Fibroblast of lung (primary cell): ENCODE measurements at regions not wholly inside any gene's neighbourhood (a gene's known extent, or its start where the extent isn't known, plus 50 kb on each side); places are given as distances from the start of the nearest gene placed in this dataset.

Source experiments
- EZH2 ChIP-seq: IDR thresholded peaks from 2 replicates; pipeline ENCODE4 v1.5.1; 2012; ENCODE audit warnings: low read length, control low read depth, mild to moderate bottlenecking; ENCODE audit errors: missing control alignments
- TF ChIP-seq, protein P1 (sequence below), 2 donors: IDR thresholded peaks in 1 of 2; conservative IDR thresholded peaks in 1 of 2; 1 replicate in 1 of 2; 2 replicates in 1 of 2; pipeline ENCODE4 v1.5.1; 2011 to 2012; ENCODE audit warnings: low read length in 2 of 2, control low read depth in 1 of 2, inconsistent platforms in 1 of 2, low read depth in 1 of 2, mild to moderate bottlenecking in 1 of 2

DNA sequence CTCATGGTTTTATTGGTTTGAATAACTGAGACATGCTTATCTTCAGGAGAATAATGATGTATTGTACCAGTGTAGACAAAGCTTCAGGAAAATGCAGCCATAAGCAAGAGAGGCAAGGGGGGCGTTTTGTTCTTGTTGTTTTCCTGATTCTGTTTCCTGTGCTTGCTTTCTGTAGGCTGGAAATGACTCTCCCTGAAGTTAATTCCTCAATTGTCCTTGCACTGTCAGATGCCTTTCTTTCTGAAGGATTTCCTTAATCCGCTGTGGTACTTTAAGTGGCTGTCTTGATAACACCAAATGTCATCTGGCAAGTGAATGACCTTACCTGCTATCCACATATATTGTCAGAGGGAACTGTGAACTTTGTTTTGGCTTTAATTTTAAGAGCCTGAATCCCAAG, 220.0 kb downstream of the NEDD1 start:
- TF ChIP-seq, protein P1, sequence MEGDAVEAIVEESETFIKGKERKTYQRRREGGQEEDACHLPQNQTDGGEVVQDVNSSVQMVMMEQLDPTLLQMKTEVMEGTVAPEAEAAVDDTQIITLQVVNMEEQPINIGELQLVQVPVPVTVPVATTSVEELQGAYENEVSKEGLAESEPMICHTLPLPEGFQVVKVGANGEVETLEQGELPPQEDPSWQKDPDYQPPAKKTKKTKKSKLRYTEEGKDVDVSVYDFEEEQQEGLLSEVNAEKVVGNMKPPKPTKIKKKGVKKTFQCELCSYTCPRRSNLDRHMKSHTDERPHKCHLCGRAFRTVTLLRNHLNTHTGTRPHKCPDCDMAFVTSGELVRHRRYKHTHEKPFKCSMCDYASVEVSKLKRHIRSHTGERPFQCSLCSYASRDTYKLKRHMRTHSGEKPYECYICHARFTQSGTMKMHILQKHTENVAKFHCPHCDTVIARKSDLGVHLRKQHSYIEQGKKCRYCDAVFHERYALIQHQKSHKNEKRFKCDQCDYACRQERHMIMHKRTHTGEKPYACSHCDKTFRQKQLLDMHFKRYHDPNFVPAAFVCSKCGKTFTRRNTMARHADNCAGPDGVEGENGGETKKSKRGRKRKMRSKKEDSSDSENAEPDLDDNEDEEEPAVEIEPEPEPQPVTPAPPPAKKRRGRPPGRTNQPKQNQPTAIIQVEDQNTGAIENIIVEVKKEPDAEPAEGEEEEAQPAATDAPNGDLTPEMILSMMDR (conservative IDR thresholded peaks at IDR 0.05 in 1 of 2, IDR thresholded peaks at IDR 0.05 in 1 of 2; ENCODE audit: low read depth in 1 of 2, low read length in 2 of 2), result no peak
- no peak for TF ChIP-seq EZH2
